Gastroesophageal sphincter (tissue), 3 donors: ENCODE measurements at regions not wholly inside any gene's neighbourhood (a gene's known extent, or its start where the extent isn't known, plus 50 kb on each side); places are given as distances from the start of the nearest gene placed in this dataset.

ENCODE experiments used
- CTCF ChIP-seq, 4 experiments: fragments of 200-600 bp in 2 of 4; fragments of 450-650 bp in 2 of 4; sonication (generic) in 1 of 4; IDR thresholded peaks; one replicate each; pipeline ENCODE4 v1.5.1; 2017 to 2019; ENCODE audit warnings: antibody characterized with exemption in 4 of 4, mild to moderate bottlenecking in 2 of 4, moderate library complexity in 2 of 4
- POLR2A ChIP-seq, 2 donors: fragments of 450-650 bp; IDR thresholded peaks; one replicate each; pipeline ENCODE4 v1.6.1; 2017; ENCODE audit warnings: antibody characterized with exemption in 2 of 2, mild to moderate bottlenecking in 2 of 2, moderate library complexity in 1 of 2
- POLR2AphosphoS5 ChIP-seq: sonication (generic); formaldehyde crosslinking; IDR thresholded peaks from one replicate; pipeline ENCODE4 v1.6.1; 2017; ENCODE audit warnings: antibody characterized with exemption

DNA sequence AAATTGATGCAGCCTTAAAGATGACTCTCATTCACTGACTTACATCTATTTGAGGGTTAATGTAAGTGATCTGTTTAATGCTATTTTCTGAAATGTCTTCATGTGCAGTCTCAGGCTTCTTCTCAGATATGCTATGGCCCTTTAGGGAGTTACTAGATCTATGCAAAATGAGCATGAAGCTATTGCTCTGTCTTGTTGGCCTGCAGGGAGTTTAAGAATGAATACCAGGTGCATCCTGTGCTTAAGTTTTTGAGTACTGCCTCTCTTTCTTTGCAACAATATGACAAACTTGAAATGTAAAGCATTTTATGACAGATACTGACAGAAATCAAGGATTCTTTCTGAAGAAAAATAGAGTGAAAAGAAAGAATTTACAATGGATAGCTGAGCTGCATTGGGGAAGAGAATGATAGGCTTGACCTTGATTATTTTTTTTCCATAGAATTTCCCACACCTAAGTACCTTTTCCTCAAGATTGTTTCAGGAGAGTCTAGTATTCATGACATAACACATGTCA lies 1058.3 kb upstream of the TMEFF2 start:
- TF ChIP-seq CTCF (IDR thresholded peaks at IDR 0.05): no peak
- no peak for TF ChIP-seq POLR2A (IDR thresholded peaks at IDR 0.05)
- no peak for TF ChIP-seq POLR2AphosphoS5
